H1 (cell line): ENCODE measurements at regions not wholly inside any gene's neighbourhood (a gene's known extent, or its start where the extent isn't known, plus 50 kb on each side); places are given as distances from the start of the nearest gene placed in this dataset.

Experiments used
- CTCF ChIA-PET: fragments of 300-600 bp; sonication (Branson Sonifier 250); formaldehyde crosslinking; loops from one replicate; lab custom pipeline; 2021; ENCODE audit not compliant: partially characterized antibody; lab: Charles Lee
- POLR2A ChIA-PET: fragments of 300-600 bp; sonication (Branson Sonifier 250); formaldehyde crosslinking; loops from one replicate; lab custom pipeline; 2021; ENCODE audit warnings: inconsistent platforms; ENCODE audit not compliant: partially characterized antibody; lab: Charles Lee
- DNase-seq, 2 experiments: peaks; one replicate each; pipeline versions ENCODE4 v3.0.0 to v3.0.0-alpha.2; 2010 to 2022; ENCODE audit warnings: low spot score in 2 of 2, low read depth in 1 of 2, mixed read lengths in 1 of 2
- FAIRE-seq: peaks from 2 replicates; lab custom pipeline; 2011; peaks lifted over from hg19 to GRCh38; lab: Jason Lieb, UNC
- H2AFZ ChIP-seq: 2 replicates; pipeline ENCODE4 v1.8.1; 2012; ENCODE audit warnings: low read length, inconsistent platforms
- H2AK5ac ChIP-seq: 2 replicates; pipeline ENCODE4 v1.6.1; 2013; ENCODE audit warnings: low read depth, low read length
- H2BK120ac ChIP-seq: replicated peaks from 2 replicates; pipeline ENCODE3; 2013; ENCODE audit warnings: low read depth, low read length, inconsistent platforms
- H2BK12ac ChIP-seq: 2 replicates; pipeline ENCODE4 v1.6.1; 2013; ENCODE audit warnings: low read depth, low read length
- H2BK15ac ChIP-seq: 2 replicates; pipeline ENCODE4 v1.6.1; 2013; ENCODE audit warnings: low read length
- H2BK20ac ChIP-seq: 2 replicates; pipeline ENCODE4 v1.6.1; 2013; ENCODE audit warnings: low read length
- H2BK5ac ChIP-seq: 2 replicates; pipeline ENCODE4 v1.6.1; 2013; ENCODE audit warnings: low read depth, low read length
- H3K14ac ChIP-seq: 2 replicates; pipeline ENCODE4 v1.6.1; 2013; ENCODE audit warnings: inconsistent platforms; ENCODE audit not compliant: insufficient read length
- H3K18ac ChIP-seq: 2 replicates; pipeline ENCODE4 v1.6.1; 2013; ENCODE audit warnings: low read length; ENCODE audit errors: extremely low read depth
- H3K23ac ChIP-seq: 2 replicates; pipeline ENCODE4 v1.6.1; 2013; ENCODE audit warnings: inconsistent platforms; ENCODE audit not compliant: insufficient read length
- H3K23me2 ChIP-seq: 2 replicates; pipeline ENCODE4 v1.6.1; 2013; ENCODE audit warnings: low read depth, low read length
- H3K27ac ChIP-seq: 2 replicates; pipeline ENCODE4 v1.6.1; 2011; ENCODE audit warnings: low read depth, low read length, inconsistent platforms
- H3K27me3 ChIP-seq, 4 experiments: replicated peaks in 1 of 4; 1 replicate in 1 of 4; 2 replicates in 3 of 4; pipeline versions ENCODE4 v1.6.1 to v1.8.1; 2011 to 2013; ENCODE audit warnings: low read length in 3 of 4, mild to moderate bottlenecking in 3 of 4, inconsistent platforms in 2 of 4, mixed read lengths in 2 of 4, moderate library complexity in 1 of 4; ENCODE audit not compliant: control insufficient read depth in 3 of 4, insufficient read depth in 3 of 4; ENCODE audit errors: extremely low read depth in 1 of 4
- H3K36me3 ChIP-seq, 4 experiments: 2 replicates each; pipeline versions ENCODE4 v1.6.1 to v1.8.1; 2011 to 2013; ENCODE audit warnings: mild to moderate bottlenecking in 4 of 4, low read length in 3 of 4, moderate library complexity in 2 of 4, control low read depth in 1 of 4, inconsistent platforms in 1 of 4; ENCODE audit not compliant: insufficient read depth in 4 of 4, control insufficient read depth in 2 of 4
- H3K4ac ChIP-seq: replicated peaks from 2 replicates; pipeline ENCODE3; 2013; ENCODE audit warnings: low read length, low read depth, mixed read lengths, inconsistent platforms; ENCODE audit not compliant: insufficient read length
- H3K4me1 ChIP-seq, 4 experiments: replicated peaks in 1 of 4; 1 replicate in 1 of 4; 2 replicates in 3 of 4; pipeline versions ENCODE4 v1.6.1 to v1.8.1; 2011 to 2013; ENCODE audit warnings: low read length in 3 of 4, inconsistent platforms in 2 of 4, mixed read lengths in 1 of 4; ENCODE audit not compliant: insufficient read depth in 4 of 4, control insufficient read depth in 3 of 4
- H3K4me2 ChIP-seq, 2 experiments: 2 replicates each; pipeline versions ENCODE4 v1.6.1 to v1.8.1; 2011 to 2013; ENCODE audit warnings: low read depth in 2 of 2, low read length in 2 of 2, control low read depth in 1 of 2, inconsistent platforms in 1 of 2, mild to moderate bottlenecking in 1 of 2; ENCODE audit not compliant: insufficient read depth in 1 of 2
- H3K4me3 ChIP-seq, 4 experiments: fragments of 200-600, 300-600 bp in 1 of 4; sonication (generic), shearing (Covaris generic), sonication (Bioruptor Twin) in 1 of 4; 2 replicates each; pipeline versions ENCODE4 v1.5.1 to v1.8.1; 2011 to 2016; ENCODE audit warnings: low read length in 4 of 4, low read depth in 3 of 4, control low read depth in 2 of 4, inconsistent platforms in 2 of 4, mild to moderate bottlenecking in 2 of 4, mixed read lengths in 1 of 4, moderate library complexity in 1 of 4; ENCODE audit not compliant: insufficient read depth in 2 of 4; ENCODE audit errors: extremely low read depth in 1 of 4
- H3K56ac ChIP-seq: replicated peaks from 2 replicates; pipeline ENCODE3; 2013; ENCODE audit warnings: low read depth, mild to moderate bottlenecking, mixed read lengths, low read length, inconsistent platforms; ENCODE audit not compliant: insufficient read length
- H3K79me1 ChIP-seq: 2 replicates; pipeline ENCODE4 v1.6.1; 2013; ENCODE audit warnings: low read depth, low read length, control low read depth
- H3K79me2 ChIP-seq, 2 experiments: 2 replicates each; pipeline versions ENCODE4 v1.6.1 to v1.8.1; 2012 to 2013; ENCODE audit warnings: low read length in 2 of 2, mild to moderate bottlenecking in 2 of 2, inconsistent platforms in 1 of 2; ENCODE audit not compliant: insufficient read depth in 2 of 2, control insufficient read depth in 1 of 2
- H3K9ac ChIP-seq, 4 experiments: replicated peaks in 1 of 4; 1 replicate in 1 of 4; 2 replicates in 3 of 4; pipeline versions ENCODE4 v1.6.1 to v1.8.1; 2011 to 2013; ENCODE audit warnings: low read depth in 3 of 4, low read length in 3 of 4, control low read depth in 2 of 4, mild to moderate bottlenecking in 2 of 4, moderate library complexity in 2 of 4, inconsistent platforms in 1 of 4; ENCODE audit errors: extremely low read depth in 1 of 4
- H3K9me3 ChIP-seq, 2 experiments: 2 replicates each; pipeline versions ENCODE4 v1.6.1 to v1.8.1; 2012 to 2013; ENCODE audit warnings: mild to moderate bottlenecking in 2 of 2, moderate library complexity in 2 of 2, control low read depth in 1 of 2, inconsistent platforms in 1 of 2, low read depth in 1 of 2, low read length in 1 of 2, mixed read lengths in 1 of 2; ENCODE audit not compliant: insufficient read depth in 2 of 2
- H4K20me1 ChIP-seq, 2 experiments: replicated peaks in 1 of 2; 2 replicates each; pipeline versions ENCODE3 to v1.8.1; 2011 to 2013; ENCODE audit warnings: inconsistent platforms in 2 of 2, low read length in 2 of 2, mild to moderate bottlenecking in 1 of 2; ENCODE audit not compliant: insufficient read depth in 2 of 2, control insufficient read depth in 1 of 2
- H4K5ac ChIP-seq: 2 replicates; pipeline ENCODE4 v1.6.1; 2013; ENCODE audit warnings: low read length, low read depth, mixed read lengths, inconsistent platforms; ENCODE audit not compliant: insufficient read length
- H4K8ac ChIP-seq: 2 replicates; pipeline ENCODE4 v1.8.0; 2013; ENCODE audit warnings: mild to moderate bottlenecking, moderate library complexity, low read length, inconsistent platforms; ENCODE audit not compliant: insufficient read depth; ENCODE audit errors: extremely low read depth
- H4K91ac ChIP-seq: replicated peaks from 2 replicates; pipeline ENCODE3; 2013; ENCODE audit warnings: low read length, mixed read lengths, inconsistent platforms; ENCODE audit not compliant: insufficient read length
- ATF3 ChIP-seq: IDR thresholded peaks from 2 replicates; pipeline ENCODE4 v1.6.1; 2011; ENCODE audit warnings: low read depth, mild to moderate bottlenecking, low read length; ENCODE audit not compliant: insufficient read depth
- BACH1 ChIP-seq: IDR thresholded peaks from 2 replicates; pipeline ENCODE4 v1.6.1; 2012; ENCODE audit warnings: low read length, improper control_type of control experiment
- E2F6 ChIP-seq: IDR thresholded peaks from 2 replicates; pipeline ENCODE4 v1.6.1; 2012; ENCODE audit warnings: inconsistent platforms
- EZH2 ChIP-seq: fragments of 200-600 bp; sonication (generic); IDR thresholded peaks from 2 replicates; pipeline ENCODE4 v1.7.1; 2012; ENCODE audit warnings: low read depth, mild to moderate bottlenecking, moderate library complexity, low read length, inconsistent platforms; ENCODE audit not compliant: severe bottlenecking
- HDAC6 ChIP-seq: IDR thresholded peaks from one replicate; pipeline ENCODE4 v1.7.1; 2012; ENCODE audit warnings: low read depth, mild to moderate bottlenecking, inconsistent platforms, low read length, moderate library complexity
- POLR2A ChIP-seq, 2 experiments: IDR thresholded peaks; 1 replicate in 1 of 2; 2 replicates in 1 of 2; pipeline ENCODE4 v1.6.1; 2011; ENCODE audit warnings: low read depth in 2 of 2, low read length in 2 of 2, mild to moderate bottlenecking in 2 of 2; ENCODE audit errors: control extremely low read depth in 1 of 2
- RFX5 ChIP-seq: IDR thresholded peaks from 2 replicates; pipeline ENCODE4 v1.6.1; 2011; ENCODE audit warnings: low read depth, low read length, improper control_type of control experiment, borderline replicate concordance
- RNF2 ChIP-seq: fragments of 200-900, 300-1000 bp; sonication (generic); IDR thresholded peaks from 2 replicates; pipeline ENCODE4 v1.7.1; 2016; ENCODE audit warnings: borderline replicate concordance, low read depth, mild to moderate bottlenecking, antibody characterized with exemption, low read length; ENCODE audit not compliant: poor library complexity, severe bottlenecking; ENCODE audit errors: missing control alignments
- SRF ChIP-seq: IDR thresholded peaks from 2 replicates; pipeline ENCODE4 v1.6.1; 2011; ENCODE audit warnings: mild to moderate bottlenecking, low read depth, low read length, moderate library complexity
- SUZ12 ChIP-seq: fragments of 200-600 bp; sonication (generic); IDR thresholded peaks from 2 replicates; pipeline ENCODE4 v1.6.1; 2012; ENCODE audit warnings: mild to moderate bottlenecking, inconsistent platforms, low read length, moderate library complexity, mixed read lengths
- WGBS, 2 experiments: shearing (Covaris generic) in 1 of 2; methylation state at CpG; one replicate each; pipeline versions ENCODE4 v1.1.6 to v1.1.7; 2013 to 2015; ENCODE audit warnings: low lambda C conversion rate in 2 of 2, mixed read lengths in 2 of 2, inconsistent platforms in 1 of 2, low coverage in 1 of 2, missing lambda C conversion rate in 1 of 2; ENCODE audit not compliant: insufficient replicate concordance in 2 of 2, insufficient coverage in 1 of 2, insufficient read length in 1 of 2; ENCODE audit errors: extremely low coverage in 1 of 2, missing lambda C conversion rate in 1 of 2; 5-methylcytosine and 5-hydroxymethylcytosine counted together
- TF ChIP-seq, protein P1 (sequence below): IDR thresholded peaks from 2 replicates; pipeline ENCODE4 v1.6.1; 2012; ENCODE audit warnings: inconsistent platforms

DNA sequence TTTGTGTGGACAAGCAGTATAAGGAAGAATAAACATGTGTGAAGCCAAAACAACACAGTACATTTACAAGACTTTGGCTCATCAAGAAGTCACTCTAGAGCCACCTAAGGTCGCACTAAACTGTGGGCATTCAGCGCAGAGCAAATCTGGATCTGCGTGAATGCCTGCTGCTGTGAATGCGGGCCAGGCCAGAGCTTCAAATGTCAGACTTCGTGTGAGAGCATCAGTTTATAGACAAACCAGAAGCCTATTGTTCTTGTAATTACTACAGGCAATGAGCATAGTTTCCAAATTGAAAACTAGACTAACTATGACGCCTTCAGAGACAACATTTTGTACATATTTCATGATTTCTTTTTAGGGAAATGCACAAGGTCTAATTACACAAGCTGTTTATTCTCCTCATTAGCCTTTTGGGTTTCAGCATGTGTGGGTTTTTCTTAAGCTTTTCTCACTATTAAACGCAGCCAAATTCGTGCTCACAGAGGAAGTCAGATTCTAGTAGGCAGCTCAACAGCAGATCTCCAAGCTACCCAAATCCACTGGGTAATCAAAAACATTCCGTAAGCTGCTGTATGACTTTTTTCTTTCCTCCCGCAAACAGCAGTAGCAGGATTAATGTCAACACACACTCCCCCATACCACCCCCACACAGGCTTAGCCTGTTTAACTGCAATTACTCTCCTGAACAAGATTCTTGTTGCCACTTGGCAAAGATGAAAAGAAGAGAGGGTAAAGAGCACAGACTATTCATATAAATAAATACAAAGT, 84.5 kb upstream of the SETMAR start:
- Histone ChIP-seq H2BK120ac (no peak overlapping the region), H2AFZ (no peak overlapping the region), H3K36me3 (no peaks in the 10 kb centered on the region), H4K20me1 (no peaks in the 10 kb centered on the region), H3K23me2 (no peaks in the 10 kb centered on the region), H2AK5ac (no peak overlapping the region), H4K91ac (no peak overlapping the region), H3K9me3 (no peaks in the 10 kb centered on the region), H3K4me3 (no peak overlapping the region), H3K9ac (no peak overlapping the region), H3K27me3 (no peaks in the 10 kb centered on the region), H3K79me2 (no peaks in the 10 kb centered on the region), H2BK12ac (no peak overlapping the region), H3K14ac (no peak overlapping the region), H4K8ac (no peak overlapping the region), H2BK20ac (no peak overlapping the region), H3K79me1 (no peaks in the 10 kb centered on the region), H4K5ac (no peak overlapping the region), H3K4ac (no peak overlapping the region), H3K23ac (no peak overlapping the region), H3K27ac (no peak overlapping the region), H3K4me1 (no peaks in the 10 kb centered on the region), H2BK5ac (no peak overlapping the region), H2BK15ac (no peak overlapping the region), H3K4me2 (no peak overlapping the region), H3K18ac (no peak overlapping the region), H3K56ac (no peak overlapping the region)
- WGBS, 2 experiments, result 83% methylated on average over 10 of the region's 10 CpGs; no CpG with 5 or more reads in 1 of the 2 experiments
- ChIA-PET POLR2A (no interaction called here), CTCF (interaction anchor here (0.6 to 1.2 kb wide), 3 partner anchors 12 to 175 kb away, joined by 3 to 4 read pairs (median 3); no protein-coding TSS in a partner anchor)
- DNase-seq (no peak), FAIRE-seq (no peak)
- TF ChIP-seq E2F6, result no peak
- no peak for TF ChIP-seq ATF3
- TF ChIP-seq BACH1, result no peak
- no peak for TF ChIP-seq RFX5
- no peak for TF ChIP-seq RNF2
- TF ChIP-seq, protein P1, sequence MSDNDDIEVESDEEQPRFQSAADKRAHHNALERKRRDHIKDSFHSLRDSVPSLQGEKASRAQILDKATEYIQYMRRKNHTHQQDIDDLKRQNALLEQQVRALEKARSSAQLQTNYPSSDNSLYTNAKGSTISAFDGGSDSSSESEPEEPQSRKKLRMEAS, result no peak
- TF ChIP-seq SRF, result no peak
- no peak for TF ChIP-seq POLR2A (IDR thresholded peaks at IDR 0.05; ENCODE audit: control extremely low read depth in 1 of 2, low read depth in 2 of 2, low read length in 2 of 2)
- TF ChIP-seq HDAC6, result no peak
- TF ChIP-seq SUZ12, result no peak
- TF ChIP-seq EZH2, result no peak
